Effector CD4-positive, alpha-beta T cell (primary cell): ENCODE measurements at regions not wholly inside any gene's neighbourhood (a gene's known extent, or its start where the extent isn't known, plus 50 kb on each side); places are given as distances from the start of the nearest gene placed in this dataset.
"Not testable (repeated sequence)": the region's sequence is repeated elsewhere in the genome, so short reads cannot be mapped to it uniquely, and the experiment has no call there.

ENCODE experiments used
- DNase-seq: peaks from one replicate; pipeline ENCODE4 v3.0.0-alpha.2; 2020

GRCh38 chr11:104774578-104774977, 123.7 kb downstream of the CASP12 start:
- no peak for DNase-seq

- no peak for DNase-seq
Measured at GRCh38 chr11:104772806-104773241, 125.4 kb downstream of the CASP12 start.

DNA sequence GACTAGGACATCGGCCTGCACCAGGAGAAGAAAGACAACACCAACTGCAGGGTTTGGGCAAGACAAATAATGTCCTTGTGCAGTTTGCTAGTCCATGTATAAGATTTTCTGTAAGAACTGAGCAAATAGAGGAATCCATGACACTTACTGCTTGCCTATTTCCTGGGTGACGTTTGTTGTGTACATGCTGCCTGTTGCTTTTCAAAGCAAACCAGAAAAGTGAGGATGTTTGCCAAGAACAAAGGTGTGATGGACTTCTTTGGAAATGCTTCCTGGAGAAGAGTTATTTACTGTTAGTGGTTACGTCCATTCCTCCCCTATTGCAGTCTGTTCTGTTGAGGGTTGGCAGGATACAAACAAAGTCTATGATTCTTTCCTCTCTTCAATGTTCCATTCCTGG, 126.5 kb downstream of the CASP12 start:
- DNase-seq = no peak

GRCh38 chr11:104771046-104771445, 127.2 kb downstream of the CASP12 start:
- DNase-seq = not testable (repeated sequence)

DNA sequence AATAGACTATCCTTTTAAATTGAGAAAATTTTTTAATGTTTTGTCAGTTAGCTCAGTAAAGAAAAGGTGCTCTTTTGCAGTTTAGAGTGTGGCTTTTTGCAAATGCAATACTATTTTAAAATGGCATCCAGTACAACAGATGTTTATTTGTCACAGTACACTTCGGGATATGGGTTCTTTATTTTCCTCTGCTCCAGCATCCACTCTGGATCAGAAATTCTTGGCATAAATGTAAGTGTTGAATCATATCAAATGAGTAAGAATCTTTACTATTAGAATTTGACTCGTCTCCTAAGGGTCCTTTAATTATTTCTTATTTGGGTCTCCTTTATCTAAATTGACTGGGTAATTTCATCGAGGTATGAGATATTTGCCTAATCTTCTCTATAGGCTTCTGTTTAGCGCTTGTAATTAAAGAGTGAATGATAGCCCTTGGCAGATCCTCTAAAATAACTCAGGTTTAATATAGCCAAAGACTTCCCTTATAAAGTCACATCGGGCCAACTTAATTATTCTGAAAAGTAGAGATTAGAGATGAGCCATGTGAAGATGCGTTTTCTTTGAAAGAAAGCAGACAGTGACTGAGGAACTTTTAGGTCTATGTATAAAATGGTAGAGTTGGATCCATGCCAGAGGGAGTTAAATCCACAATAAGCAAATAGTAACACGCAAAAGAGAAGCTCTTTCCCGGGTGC, 132.7 kb downstream of the CASP12 start:
- DNase-seq = no peak

- DNase-seq = no peak
Measured at GRCh38 chr11:104764710-104765045, 133.6 kb downstream of the CASP12 start.

DNA sequence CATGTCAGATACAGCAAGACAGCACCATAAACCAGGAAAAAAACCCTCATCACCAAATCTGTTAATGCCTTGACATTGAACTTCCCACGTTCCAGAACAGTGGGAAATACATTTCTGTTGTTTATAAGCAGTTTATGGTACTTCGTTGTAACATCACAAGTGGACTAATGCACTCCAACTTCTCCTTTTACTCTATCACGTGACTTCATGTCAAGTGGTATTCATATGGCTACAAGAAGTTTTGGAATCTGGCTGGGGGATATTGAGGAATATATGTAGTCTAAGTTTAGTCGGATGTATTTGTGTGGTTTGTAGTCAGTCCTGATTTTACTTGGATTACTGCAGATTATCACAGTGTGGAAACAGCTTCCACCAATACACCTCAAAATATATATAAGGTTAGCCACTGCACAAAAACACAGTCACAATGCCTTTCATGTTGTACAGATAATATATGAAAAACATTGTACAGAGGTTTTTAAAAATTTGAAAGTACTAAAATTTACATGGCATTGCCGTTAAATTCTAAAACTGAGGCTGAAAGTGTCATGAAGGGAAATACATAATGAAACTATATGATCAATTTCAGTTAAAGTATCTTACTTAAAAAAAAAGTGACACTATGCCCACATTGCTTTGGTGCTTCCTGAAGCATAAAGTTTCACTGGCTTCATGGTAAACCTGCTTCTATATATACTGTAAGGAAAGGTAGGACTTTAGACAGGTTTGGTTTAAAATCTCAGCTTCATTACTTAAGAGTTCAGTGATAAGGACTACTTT, 134.1 kb downstream of the CASP12 start:
- no peak for DNase-seq

DNA sequence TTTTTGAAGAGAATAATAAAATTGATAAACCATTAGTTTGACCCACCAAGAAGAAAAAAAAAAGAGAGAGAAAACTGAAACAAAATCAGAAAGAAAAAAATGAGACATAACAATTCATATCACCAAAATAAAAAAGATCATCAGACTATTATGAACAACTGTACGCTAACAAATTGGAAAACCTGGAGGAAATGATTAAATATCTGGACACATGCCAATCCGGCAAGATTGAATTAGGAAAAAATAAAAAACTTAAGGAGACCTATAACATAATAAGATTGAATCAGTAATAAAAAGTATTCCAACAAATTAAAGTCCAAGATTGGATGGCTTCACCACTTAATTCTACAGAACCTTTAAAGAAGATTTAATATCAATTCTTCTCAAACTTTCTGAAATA, 136.7 kb downstream of the CASP12 start:
- DNase-seq = no peak

- DNase-seq = no peak
Measured at GRCh38 chr11:104759464-104759863, 138.8 kb downstream of the CASP12 start.

DNA sequence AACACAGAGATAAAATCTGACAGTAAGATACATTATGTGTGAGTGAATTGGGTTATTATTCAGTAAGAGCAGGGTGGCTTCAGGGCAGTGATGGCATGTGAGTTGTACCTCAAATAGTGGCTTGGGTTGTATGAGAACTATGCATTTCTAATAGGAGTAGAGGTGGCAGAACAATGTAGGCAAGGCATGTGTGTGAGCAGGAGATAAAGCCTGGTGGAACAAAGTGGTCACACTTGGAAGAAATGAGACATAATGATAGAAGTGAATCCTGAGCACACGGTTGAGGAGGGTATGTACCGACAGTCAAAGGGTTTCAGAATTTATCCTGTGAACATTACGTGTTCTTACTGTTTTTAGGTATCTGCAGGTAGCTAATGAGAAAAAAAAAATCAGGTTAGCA, 159.3 kb downstream of the CASP12 start:
- no peak for DNase-seq

- no peak for DNase-seq
Measured at GRCh38 chr11:104738208-104738607, 160.1 kb downstream of the CASP12 start.

- DNase-seq = no peak
Measured at GRCh38 chr11:104736502-104736901, 161.8 kb downstream of the CASP12 start.

GRCh38 chr11:104734998-104735397, 163.3 kb downstream of the CASP12 start:
- no peak for DNase-seq

GRCh38 chr11:104731890-104732289, 166.4 kb downstream of the CASP12 start:
- DNase-seq = no peak

- DNase-seq = no peak
Measured at GRCh38 chr11:104728927-104729326, 169.3 kb downstream of the CASP12 start.

GRCh38 chr11:104727768-104728167, 170.5 kb downstream of the CASP12 start:
- no peak for DNase-seq

- DNase-seq = no peak
Measured at GRCh38 chr11:104727095-104727494, 171.2 kb downstream of the CASP12 start.

- no peak for DNase-seq
Measured at GRCh38 chr11:104725796-104726408, 172.4 kb downstream of the CASP12 start.

DNA sequence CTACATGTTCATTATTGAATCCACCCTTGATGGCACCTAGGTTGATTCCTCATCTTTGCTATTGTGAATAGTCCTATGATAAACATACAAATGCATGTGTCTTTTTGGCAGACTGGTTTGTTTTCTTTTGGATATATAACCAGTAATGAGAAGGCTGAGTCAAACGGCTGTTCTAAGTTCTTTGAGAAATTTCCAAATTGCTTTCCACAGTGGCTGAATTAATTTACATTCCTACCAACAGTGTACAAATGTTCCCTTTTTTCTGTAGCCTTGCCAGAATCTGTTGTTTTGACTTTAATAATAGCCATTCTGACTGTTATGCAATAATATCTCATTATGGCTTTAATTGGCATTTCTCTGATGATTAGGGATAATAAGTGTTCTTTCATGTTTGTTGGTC, 184.9 kb downstream of the CASP12 start:
- no peak for DNase-seq

DNA sequence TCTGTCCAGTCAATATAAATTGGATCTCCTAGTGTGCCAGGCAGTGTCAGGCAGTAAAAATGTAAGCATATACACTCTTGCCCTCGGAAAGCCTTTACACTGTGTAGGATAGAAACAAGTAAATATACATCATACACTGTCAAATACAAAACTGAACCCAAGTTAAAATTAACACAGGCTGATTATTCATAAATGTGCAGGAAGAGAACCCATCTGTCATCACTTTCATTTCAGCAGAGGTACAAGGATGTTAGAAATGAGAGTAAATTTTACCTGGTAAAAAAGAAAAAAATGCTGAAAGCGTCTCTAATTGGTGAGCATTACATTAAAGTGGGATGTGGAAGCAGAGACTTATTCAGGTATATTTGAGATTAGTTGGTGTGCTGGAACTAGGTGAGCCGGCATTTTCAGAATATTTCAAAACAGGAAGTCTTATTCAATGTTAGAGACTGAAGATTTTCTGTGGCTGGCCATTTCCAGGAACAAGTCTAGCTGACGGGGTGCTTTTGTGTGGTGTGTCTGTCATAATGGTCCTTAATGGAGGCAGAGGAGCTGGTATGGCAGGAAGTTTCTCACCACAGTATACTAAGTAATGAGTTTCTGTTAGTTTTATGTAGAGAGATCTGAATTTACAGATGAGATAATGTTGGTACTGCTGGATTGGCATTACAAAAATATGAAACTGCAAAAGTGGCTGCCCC, 192.6 kb downstream of the CASP12 start:
- peak; percentile 62 for DNase-seq

DNA sequence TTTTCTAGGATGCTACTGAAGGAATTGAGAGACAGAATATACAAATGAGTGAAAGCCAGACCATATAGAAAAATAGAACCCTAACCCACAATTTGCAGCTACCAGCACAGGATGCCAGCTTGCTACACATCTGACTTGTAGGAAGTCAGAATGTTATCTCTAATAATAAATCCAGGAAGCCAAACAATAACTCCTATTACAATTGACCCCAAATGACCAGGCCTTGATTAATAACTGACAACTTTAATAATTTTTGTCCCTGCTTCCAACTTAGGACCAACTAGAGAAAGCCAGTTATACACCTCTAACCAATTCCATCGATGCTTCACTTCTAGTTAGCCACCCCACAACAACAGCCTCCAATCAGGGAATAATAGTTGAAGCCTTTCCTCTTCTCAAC, 193.4 kb downstream of the CASP12 start:
- no peak for DNase-seq

DNA sequence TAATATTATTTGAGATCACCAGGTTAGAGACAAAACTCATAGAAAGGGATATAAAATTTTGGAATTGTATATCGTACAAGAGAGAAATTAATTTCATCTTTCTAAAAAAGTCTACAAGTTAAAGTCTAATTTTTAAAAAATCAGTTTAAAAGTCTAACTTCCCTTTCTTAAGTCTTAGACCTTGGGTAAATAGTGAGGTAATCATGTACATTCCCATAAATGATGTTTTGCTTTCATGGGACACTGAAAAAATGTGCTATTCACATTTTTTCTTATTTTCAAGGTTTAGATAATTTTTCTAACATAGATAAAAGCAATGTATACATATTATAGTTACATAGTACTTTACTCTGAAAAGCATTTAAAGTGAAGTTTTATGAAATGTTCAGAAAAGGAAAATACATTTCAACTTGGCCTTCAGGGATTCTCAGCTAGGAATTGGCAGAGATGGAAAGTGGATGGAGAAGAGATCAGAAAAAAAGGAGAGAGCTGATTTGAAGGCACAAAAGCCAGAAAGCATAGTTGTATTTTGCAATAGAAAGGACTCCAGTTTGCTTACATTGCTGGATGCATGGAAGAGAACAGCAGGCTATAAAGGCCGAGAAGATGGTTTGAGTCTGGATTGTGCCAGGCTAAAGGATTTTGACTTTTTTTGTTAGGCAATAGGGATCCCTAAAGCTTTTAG, 194.0 kb downstream of the CASP12 start:
- DNase-seq = no peak

GRCh38 chr11:104700609-104701008, 197.7 kb downstream of the CASP12 start:
- no peak for DNase-seq
